HG02938 (cell line): ENCODE measurements at regions not wholly inside any gene's neighbourhood (a gene's known extent, or its start where the extent isn't known, plus 50 kb on each side); places are given as distances from the start of the nearest gene placed in this dataset.
"Not testable (repeated sequence)": the region's sequence is repeated elsewhere in the genome, so short reads cannot be mapped to it uniquely, and the experiment has no call there.

ENCODE experiments used
- ATAC-seq: cut with Tn5 transposase; IDR thresholded peaks from one replicate; pipeline ENCODE4 v1.9.1; 2021; ENCODE audit warnings: mild to moderate bottlenecking, moderate library complexity; ENCODE audit not compliant: unreplicated experiment

DNA sequence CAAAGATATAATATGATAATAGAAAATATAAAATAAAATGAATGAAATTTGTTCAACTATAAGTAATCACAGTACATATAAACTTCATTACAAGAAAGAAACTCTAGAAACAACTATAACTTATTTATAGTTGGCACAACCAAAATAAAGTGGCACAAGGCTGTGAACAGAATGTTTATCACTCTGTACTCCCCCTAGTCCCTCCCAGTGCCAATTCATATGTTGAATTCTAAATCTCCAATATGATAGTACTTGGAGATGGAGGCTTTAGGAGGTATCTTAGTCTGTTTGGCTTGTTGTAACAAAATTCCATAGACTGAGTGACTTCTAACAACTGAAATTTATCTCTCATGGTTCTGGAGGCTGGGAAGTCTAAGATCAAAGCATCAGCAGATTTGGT, 145.0 kb upstream of the TMEM229A start:
- ATAC-seq = no peak

DNA sequence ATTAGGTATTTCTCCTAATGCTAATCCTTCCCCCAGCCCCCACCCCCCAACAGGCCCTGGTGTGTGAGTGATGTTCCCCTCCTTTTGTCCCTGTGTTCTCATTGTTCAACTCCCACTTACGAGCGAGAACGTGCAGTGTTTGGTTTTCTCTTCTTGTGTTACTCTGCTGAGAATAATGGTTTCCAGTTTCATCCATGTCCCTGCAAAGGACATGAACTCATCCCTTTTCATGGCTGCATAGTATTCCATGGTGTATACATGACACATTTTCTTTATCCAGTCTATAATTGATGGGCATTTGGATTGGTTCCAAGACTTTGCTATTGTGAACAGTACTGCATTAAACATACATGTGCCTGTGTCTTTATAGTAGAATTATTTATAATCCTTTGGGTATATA, 138.9 kb upstream of the TMEM229A start:
- not testable (repeated sequence) for ATAC-seq

- no peak for ATAC-seq
Measured at GRCh38 chr7:124171068-124171467, 138.2 kb upstream of the TMEM229A start.

DNA sequence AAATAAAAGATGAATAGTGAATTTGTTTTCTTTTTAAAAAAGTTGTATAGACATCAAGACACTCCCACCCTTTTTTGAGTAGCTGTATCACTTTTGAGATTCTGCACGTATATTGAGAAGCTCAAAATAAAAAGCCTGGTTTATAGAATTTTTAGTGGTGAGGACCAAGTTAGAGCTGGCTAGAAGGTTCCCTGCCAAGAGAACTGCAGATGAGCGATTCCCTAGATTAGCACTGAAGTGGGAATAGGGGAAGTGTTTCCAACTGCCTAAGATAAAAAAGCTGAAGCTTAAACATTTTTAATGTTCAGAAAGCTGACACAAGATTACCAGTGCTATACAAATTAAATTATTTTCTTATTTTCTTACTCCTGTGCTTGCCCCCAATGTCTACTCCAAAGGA, 135.7 kb upstream of the TMEM229A start:
- no peak for ATAC-seq

GRCh38 chr7:124162667-124163066, 129.8 kb upstream of the TMEM229A start:
- ATAC-seq = no peak

DNA sequence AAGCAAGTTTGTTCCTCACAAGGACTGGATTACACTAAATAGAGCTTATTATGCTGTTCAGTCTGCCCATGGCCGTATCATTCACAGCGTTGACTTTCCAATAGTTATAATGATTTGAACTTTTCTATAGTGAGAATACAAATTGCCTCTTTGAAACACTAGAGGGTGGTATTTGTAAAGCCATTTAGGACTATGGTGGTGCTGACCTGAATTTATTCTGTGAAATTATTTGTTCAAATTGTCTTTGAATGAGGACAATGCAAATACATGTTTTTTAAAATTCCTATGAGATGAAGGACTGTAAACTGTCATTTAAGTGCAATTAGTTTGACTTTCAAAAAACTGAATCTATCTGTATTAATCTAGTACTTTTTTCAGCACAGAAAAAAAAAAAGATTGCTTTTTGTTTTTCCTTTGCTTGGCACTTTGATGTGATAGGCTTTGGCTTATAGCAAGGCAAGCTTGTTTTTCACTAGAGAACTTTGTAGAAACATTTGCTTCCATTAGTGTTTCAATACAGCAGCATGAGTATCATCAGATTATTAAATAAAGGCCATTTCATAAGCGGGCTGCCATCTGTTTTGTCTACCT, 122.7 kb upstream of the TMEM229A start:
- peak; percentile 60 for ATAC-seq

- ATAC-seq = peak; percentile 59
Measured at GRCh38 chr7:124152859-124153692, 120.2 kb upstream of the TMEM229A start.

- no peak for ATAC-seq
Measured at GRCh38 chr7:124137664-124138063, 104.8 kb upstream of the TMEM229A start.

DNA sequence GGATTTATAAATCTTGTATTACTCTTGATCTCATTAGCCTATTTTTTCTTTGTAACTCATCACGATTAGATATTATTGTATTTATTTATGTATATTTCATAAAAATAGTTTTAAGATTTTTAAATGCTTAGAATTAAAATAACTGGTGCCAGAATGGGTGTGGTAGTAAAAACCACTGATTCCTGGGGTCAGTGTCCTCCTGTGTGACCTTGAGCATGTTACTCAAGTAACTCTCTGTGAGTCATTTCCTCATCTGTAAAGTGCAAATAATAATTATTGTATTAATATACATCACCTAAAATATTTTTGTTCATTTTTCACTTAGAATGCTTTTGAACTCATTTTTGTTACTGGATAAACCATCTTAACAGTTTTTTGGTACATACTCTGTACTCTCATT, 91.3 kb upstream of the TMEM229A start:
- ATAC-seq = no peak

GRCh38 chr7:124120911-124121310, 88.0 kb upstream of the TMEM229A start:
- no peak for ATAC-seq

DNA sequence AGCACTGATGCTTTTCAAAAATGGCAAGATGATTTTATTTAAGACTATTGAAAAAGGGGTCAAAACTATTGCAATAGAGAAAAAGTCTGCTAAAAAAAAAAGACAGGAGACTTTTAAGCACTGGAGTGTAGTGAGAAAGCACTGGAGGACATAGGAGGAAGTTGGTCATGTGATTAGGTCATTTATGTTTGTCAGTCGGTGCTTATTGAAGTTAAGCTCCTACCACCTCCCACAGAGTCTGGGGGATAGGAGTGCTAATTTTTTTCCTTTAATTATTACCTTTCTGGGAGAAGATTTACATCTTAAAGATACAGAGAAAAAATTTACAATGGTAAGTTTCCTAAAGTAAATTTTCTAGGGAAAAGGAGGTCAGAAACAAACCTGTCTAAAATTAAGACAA, 80.2 kb upstream of the TMEM229A start:
- no peak for ATAC-seq

DNA sequence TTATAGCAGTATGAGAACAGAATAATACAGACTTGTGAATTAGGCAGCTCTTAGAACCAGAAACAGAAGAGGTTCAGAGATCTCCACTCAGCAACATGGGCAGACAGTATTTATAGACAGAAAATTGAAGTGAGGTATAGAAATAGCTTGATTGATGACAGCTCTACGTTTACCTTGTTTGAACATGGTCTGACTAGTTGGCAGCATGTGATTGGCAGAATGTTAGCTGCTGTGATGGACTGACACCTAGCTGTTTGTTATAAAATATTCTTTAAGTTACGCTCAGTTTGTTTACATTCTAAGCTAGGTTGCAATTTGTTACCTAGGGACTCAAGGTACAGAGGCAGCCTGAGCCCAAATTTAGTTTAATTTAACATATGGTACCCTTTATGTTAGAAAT, 73.7 kb upstream of the TMEM229A start:
- ATAC-seq = no peak

- no peak for ATAC-seq
Measured at GRCh38 chr7:124101173-124101768, 68.4 kb upstream of the TMEM229A start.

- no peak for ATAC-seq
Measured at GRCh38 chr7:124100190-124100589, 67.3 kb upstream of the TMEM229A start.

DNA sequence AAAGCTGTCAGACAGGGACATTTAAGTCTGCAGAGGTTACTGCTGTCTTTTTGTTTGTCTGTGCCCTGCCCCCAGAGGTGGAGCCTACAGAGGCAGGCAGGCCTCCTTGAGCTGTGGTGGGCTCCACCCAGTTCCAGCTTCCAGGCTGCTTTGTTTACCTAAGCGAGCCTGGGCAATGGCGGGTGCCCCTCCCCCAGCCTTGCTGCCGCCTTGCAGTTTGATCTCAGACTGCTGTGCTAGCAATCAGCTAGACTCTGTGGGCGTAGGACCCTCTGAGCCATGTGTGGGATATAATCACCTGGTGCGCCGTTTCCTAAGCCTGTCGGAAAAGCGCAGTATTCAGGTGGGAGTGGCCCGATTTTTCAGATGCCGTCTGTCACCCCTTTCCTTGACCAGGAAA, 66.7 kb upstream of the TMEM229A start:
- ATAC-seq = not testable (repeated sequence)

DNA sequence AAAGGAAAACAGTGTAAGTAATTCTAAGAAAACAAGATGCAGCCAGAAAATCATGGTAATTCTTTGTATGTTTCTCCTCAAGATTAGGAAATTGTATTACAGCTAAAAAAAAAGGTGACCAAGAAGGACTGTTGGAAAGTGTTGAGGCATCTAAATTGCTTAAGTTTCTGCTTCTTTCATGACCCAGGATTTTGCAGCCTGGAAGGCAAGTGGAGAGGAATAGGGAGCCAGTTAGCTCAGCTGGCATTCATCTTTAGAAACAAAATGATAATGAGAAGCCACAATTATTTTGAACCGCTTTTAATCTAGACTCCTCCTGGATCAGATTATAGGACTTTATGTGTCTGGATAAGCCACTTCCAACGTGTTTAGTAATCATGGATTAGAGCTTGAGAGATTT, 56.8 kb upstream of the TMEM229A start:
- no peak for ATAC-seq

GRCh38 chr7:124088590-124088989, 55.7 kb upstream of the TMEM229A start:
- ATAC-seq = no peak

GRCh38 chr7:124086843-124087242, 54.0 kb upstream of the TMEM229A start:
- ATAC-seq = no peak

GRCh38 chr7:124085179-124085578, 52.3 kb upstream of the TMEM229A start:
- ATAC-seq = no peak

DNA sequence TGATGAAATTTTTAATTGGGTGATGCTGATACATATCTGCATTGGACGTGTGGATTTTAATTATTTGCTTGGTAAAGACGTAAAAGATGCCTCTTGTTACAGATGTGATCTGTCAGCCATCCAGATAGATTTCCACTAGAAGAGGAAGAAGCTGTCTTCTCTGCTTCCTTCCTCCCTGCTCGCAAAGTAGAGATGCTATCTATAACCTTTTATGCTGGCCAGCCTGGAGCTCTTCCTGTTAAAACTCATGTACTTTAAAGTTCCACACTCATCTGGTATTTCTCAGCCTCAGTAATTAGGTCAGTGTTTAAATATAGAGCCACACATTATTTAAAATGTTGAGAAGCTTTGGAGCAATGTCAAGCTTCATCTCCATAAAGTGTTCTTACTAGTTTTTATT, 51.2 kb upstream of the TMEM229A start:
- ATAC-seq = no peak
